GM06990 (cell line): ENCODE measurements at regions not wholly inside any gene's neighbourhood (a gene's known extent, or its start where the extent isn't known, plus 50 kb on each side); places are given as distances from the start of the nearest gene placed in this dataset.

ENCODE experiments used
- DNase-seq: peaks from one replicate; pipeline ENCODE4 v3.0.0-alpha.2; 2011; ENCODE audit not compliant: insufficient read length; ENCODE audit errors: extremely low read depth
- H3K27me3 ChIP-seq: replicated peaks from 2 replicates; pipeline ENCODE4 v1.6.0; 2011; ENCODE audit warnings: low read length; ENCODE audit not compliant: control insufficient read depth, insufficient read depth
- H3K36me3 ChIP-seq: 2 replicates; pipeline ENCODE4 v1.5.1; 2011; ENCODE audit warnings: low read length; ENCODE audit not compliant: control insufficient read depth, insufficient read depth
- H3K4me3 ChIP-seq: replicated peaks from 2 replicates; pipeline ENCODE4 v1.5.1; 2011; ENCODE audit warnings: low read depth, mild to moderate bottlenecking, control low read depth, low read length
- CTCF ChIP-seq: IDR thresholded peaks from 2 replicates; pipeline ENCODE4 v1.5.1; 2011; ENCODE audit warnings: low read length, control low read depth, mild to moderate bottlenecking, inconsistent platforms; ENCODE audit not compliant: insufficient read depth, poor library complexity, severe bottlenecking

- H3K4me3 ChIP-seq: peak overlapping the region; percentile 32; the same call in 1 of the 2 replicates
- DNase-seq: peak; percentile 35
These were observed 108.4 kb upstream of the ZC3H12C start for GRCh38 chr11:109984634-109985289.

GRCh38 chr11:109986488-109986887 lies 106.7 kb upstream of the ZC3H12C start:
- DNase-seq: no peak
- TF ChIP-seq CTCF: no peak
- no peaks in the 10 kb centered on the region for H3K27me3 ChIP-seq
- H3K36me3 ChIP-seq: no peaks in the 10 kb centered on the region
- no peak overlapping the region for H3K4me3 ChIP-seq

More at GRCh38 chr11:109984634-109985289, 108.4 kb upstream of the ZC3H12C start:
- H3K27me3 ChIP-seq: no peaks in the 10 kb centered on the region
- H3K36me3 ChIP-seq: no peaks in the 10 kb centered on the region
- TF ChIP-seq CTCF: no peak

GRCh38 chr11:109991835-109992234 lies 101.4 kb upstream of the ZC3H12C start:
- no peaks in the 10 kb centered on the region for H3K36me3 ChIP-seq
- H3K4me3 ChIP-seq: no peak overlapping the region
- no peak for TF ChIP-seq CTCF
- DNase-seq: no peak
- H3K27me3 ChIP-seq: no peaks in the 10 kb centered on the region

- no peak for TF ChIP-seq CTCF
- no peak for DNase-seq
These were observed 99.4 kb upstream of the ZC3H12C start for GRCh38 chr11:109993786-109994185.

GRCh38 chr11:109994907-109995306 lies 98.3 kb upstream of the ZC3H12C start:
- H3K36me3 ChIP-seq: no peaks in the 10 kb centered on the region
- DNase-seq: no peak
- no peaks in the 10 kb centered on the region for H3K27me3 ChIP-seq
- no peak overlapping the region for H3K4me3 ChIP-seq
- no peak for TF ChIP-seq CTCF

More at GRCh38 chr11:109993786-109994185, 99.4 kb upstream of the ZC3H12C start:
- H3K36me3 ChIP-seq: no peaks in the 10 kb centered on the region
- H3K27me3 ChIP-seq: no peaks in the 10 kb centered on the region
- H3K4me3 ChIP-seq: no peak overlapping the region

GRCh38 chr11:109996060-109996459 lies 97.1 kb upstream of the ZC3H12C start:
- H3K27me3 ChIP-seq: no peaks in the 10 kb centered on the region
- no peaks in the 10 kb centered on the region for H3K36me3 ChIP-seq
- TF ChIP-seq CTCF: no peak
- H3K4me3 ChIP-seq: no peak overlapping the region
- DNase-seq: no peak
